Heart left ventricle (tissue), 13 donors: ENCODE measurements at regions not wholly inside any gene's neighbourhood (a gene's known extent, or its start where the extent isn't known, plus 50 kb on each side); places are given as distances from the start of the nearest gene placed in this dataset.

ENCODE experiments used
- CTCF ChIP-seq, 12 donors: fragments of 200-600 bp; sonication (generic) in 4 of 12; IDR thresholded peaks; one replicate each; pipeline versions ENCODE4 v1.5.0 to v1.8.0; 2018 to 2022; ENCODE audit warnings: antibody characterized with exemption in 12 of 12, mild to moderate bottlenecking in 5 of 12
- POLR2A ChIP-seq, 2 donors: fragments of 450-650 bp; IDR thresholded peaks; one replicate each; pipeline ENCODE4 v1.6.1; 2017; ENCODE audit warnings: antibody characterized with exemption in 2 of 2, mild to moderate bottlenecking in 2 of 2, moderate library complexity in 2 of 2
- donor health status: ischemic (EF 13 %, LVEDD 7.1; RV severe dilation, severe dysfunction).
- donor health status: DM: no; HTN: yes; CAD: no.
- donor health status: DM: no; HTN: no; CAD: no.
- donor health status: ischemic (EF 25% LVEDD 6.9; RV normal size, moderate dysfunction).
- donor health status: ischemic (EF 25% LVEDD 5.7; RV mildly dilated, moderate dysfunction).
- donor health status: ischemic (EF 35%, LVEDD 5.7; RV mildly dilated, moderate dysfunction).
- donor health status: nonischemic (EF 11% LVEDD 7.7; RV severe dilation, severe dysfunction).
- donor health status: DM: yes; HTN: yes; CAD: no.
- donor health status: PGD.
- donor health status: ischemic (EF 29% LVEDD 5.4; RV normal size, mild dysfunction).
- donor health status: nonischemic (EF 23%, LVEDD 6.1; RV moderate dilation, normal function).

DNA sequence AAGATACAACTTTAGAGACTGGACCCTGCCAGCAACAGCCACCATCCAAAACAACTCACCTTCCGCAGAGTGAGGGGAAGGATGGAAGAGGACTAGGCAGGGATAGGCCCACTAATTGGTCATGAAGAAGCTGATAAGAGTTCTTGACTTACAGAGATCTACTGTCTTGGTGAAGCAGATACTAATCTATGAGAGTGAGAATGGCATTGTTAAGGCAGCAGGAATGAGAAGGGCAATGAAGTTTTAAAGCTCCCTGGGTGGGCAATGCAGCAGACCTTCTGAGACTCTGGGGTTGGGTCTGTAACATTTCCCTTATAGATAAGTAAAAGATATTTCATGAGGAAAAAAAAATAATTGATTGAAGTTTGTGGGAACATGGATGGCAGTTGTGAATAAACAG lies 63.7 kb downstream of the KLF12 start:
- TF ChIP-seq POLR2A (IDR thresholded peaks at IDR 0.05) (no peak), CTCF (IDR thresholded peaks at IDR 0.05) (no peak)
